Smooth muscle cell (in vitro differentiated cells): ENCODE measurements at regions not wholly inside any gene's neighbourhood (a gene's known extent, or its start where the extent isn't known, plus 50 kb on each side); places are given as distances from the start of the nearest gene placed in this dataset.

Source experiments
- DNase-seq: peaks from one replicate; lab custom pipeline; 2025; ENCODE audit not compliant: unreplicated experiment; lab: John Stamatoyannopoulos, UW
- H2AFZ ChIP-seq: fragments of 200-600 bp; sonication (generic); 2 replicates; pipeline ENCODE4 v1.6.0; 2016; ENCODE audit warnings: antibody characterized with exemption, low read depth, mild to moderate bottlenecking
- H3F3A ChIP-seq: fragments of 200-600 bp; sonication (generic); 2 replicates; pipeline ENCODE4 v1.6.0; 2017; ENCODE audit warnings: antibody characterized with exemption, low read depth
- H3K27ac ChIP-seq: fragments of 200-600 bp; sonication (generic); 2 replicates; pipeline ENCODE4 v1.5.1; 2016; ENCODE audit warnings: low read depth, mild to moderate bottlenecking
- H3K27me3 ChIP-seq: fragments of 200-600 bp; sonication (generic); 2 replicates; pipeline ENCODE4 v1.6.1; 2016; ENCODE audit warnings: low read depth, mild to moderate bottlenecking
- H3K36me3 ChIP-seq: fragments of 200-600 bp; sonication (generic); 2 replicates; pipeline ENCODE4 v1.5.1; 2016; ENCODE audit warnings: low read depth
- H3K4me1 ChIP-seq: fragments of 200-600 bp; sonication (generic); 2 replicates; pipeline ENCODE4 v1.5.1; 2016; ENCODE audit warnings: low read depth
- H3K4me2 ChIP-seq: fragments of 200-600 bp; sonication (generic); 2 replicates; pipeline ENCODE4 v1.6.0; 2016; ENCODE audit warnings: mild to moderate bottlenecking
- H3K4me3 ChIP-seq: fragments of 200-600 bp; sonication (generic); 2 replicates; pipeline ENCODE4 v1.5.1; 2016; ENCODE audit warnings: mild to moderate bottlenecking
- H3K79me2 ChIP-seq: fragments of 200-600 bp; sonication (generic); 2 replicates; pipeline ENCODE4 v1.6.0; 2016; ENCODE audit warnings: low read depth, mild to moderate bottlenecking
- H3K9ac ChIP-seq: fragments of 200-600 bp; sonication (generic); 2 replicates; pipeline ENCODE4 v1.6.0; 2016; ENCODE audit warnings: low read depth
- H3K9me3 ChIP-seq: fragments of 200-600 bp; sonication (generic); replicated peaks from 2 replicates; pipeline ENCODE4 v1.5.1; 2016; ENCODE audit warnings: low read depth
- H4K20me1 ChIP-seq: fragments of 200-600 bp; sonication (generic); 2 replicates; pipeline ENCODE4 v1.6.0; 2016; ENCODE audit warnings: low read depth
- CTCF ChIP-seq: fragments of 200-600 bp; sonication (generic); IDR thresholded peaks from 2 replicates; pipeline ENCODE4 v1.5.1; 2017; ENCODE audit warnings: borderline replicate concordance, mild to moderate bottlenecking, antibody characterized with exemption; ENCODE audit not compliant: insufficient read depth, poor library complexity, severe bottlenecking
- WGBS: methylation state at CpG from one replicate; pipeline ENCODE4 v1.1.7; 2016; ENCODE audit warnings: low lambda C conversion rate; 5-methylcytosine and 5-hydroxymethylcytosine counted together

- H3K4me1 ChIP-seq: no peaks in the 10 kb centered on the region
- H3K9ac ChIP-seq: no peak overlapping the region
- H4K20me1 ChIP-seq: no peaks in the 10 kb centered on the region
- H3K9me3 ChIP-seq: no peaks in the 10 kb centered on the region
- no peak overlapping the region for H2AFZ ChIP-seq
- H3K4me3 ChIP-seq: no peak overlapping the region
- no peaks in the 10 kb centered on the region for H3K79me2 ChIP-seq
- DNase-seq: no peak
- H3K36me3 ChIP-seq: no peaks in the 10 kb centered on the region
- TF ChIP-seq CTCF: no peak
- H3K27ac ChIP-seq: no peak overlapping the region
- WGBS: 96% methylated on average over 2 of the region's 2 CpGs
- no peaks in the 10 kb centered on the region for H3F3A ChIP-seq
- H3K4me2 ChIP-seq: no peak overlapping the region
- peaks cover 18% of the 10 kb centered on the region for H3K27me3 ChIP-seq
Observed at GRCh38 chr7:68576366-68576765, 1021.9 kb upstream of the AUTS2 start.

- no peak for DNase-seq
- Histone ChIP-seq H3K36me3 (no peaks in the 10 kb centered on the region), H3K27me3 (peaks cover 8% of the 10 kb centered on the region), H3K4me1 (no peaks in the 10 kb centered on the region), H3F3A (no peaks in the 10 kb centered on the region), H3K27ac (no peak overlapping the region), H3K9ac (no peak overlapping the region), H3K4me2 (no peak overlapping the region), H3K79me2 (no peaks in the 10 kb centered on the region), H2AFZ (no peak overlapping the region), H3K4me3 (no peak overlapping the region), H4K20me1 (no peaks in the 10 kb centered on the region), H3K9me3 (no peaks in the 10 kb centered on the region)
- 82% methylated on average over 1 of the region's 1 CpG for WGBS
- TF ChIP-seq CTCF: no peak
Observed at GRCh38 chr7:68581417-68581816, 1016.9 kb upstream of the AUTS2 start.

GRCh38 chr7:68587599-68587998, 1010.7 kb upstream of the AUTS2 start:
- no peak overlapping the region for H3K4me2 ChIP-seq
- no peak overlapping the region for H3K27ac ChIP-seq
- H3K9me3 ChIP-seq: no peaks in the 10 kb centered on the region
- no peak overlapping the region for H3K9ac ChIP-seq
- no peaks in the 10 kb centered on the region for H3F3A ChIP-seq
- no peaks in the 10 kb centered on the region for H3K36me3 ChIP-seq
- H2AFZ ChIP-seq: no peak overlapping the region
- whole genome bisulfite sequencing: 42% methylated on average over 4 of the region's 4 CpGs
- H3K4me1 ChIP-seq: no peaks in the 10 kb centered on the region
- no peak for DNase-seq
- H3K27me3 ChIP-seq: peaks cover 19% of the 10 kb centered on the region
- TF ChIP-seq CTCF: no peak
- no peak overlapping the region for H3K4me3 ChIP-seq
- H3K79me2 ChIP-seq: no peaks in the 10 kb centered on the region
- no peaks in the 10 kb centered on the region for H4K20me1 ChIP-seq

- H3K9me3 ChIP-seq: no peaks in the 10 kb centered on the region
- no peak overlapping the region for H3K4me3 ChIP-seq
- no peaks in the 10 kb centered on the region for H3K4me1 ChIP-seq
- H3K9ac ChIP-seq: no peak overlapping the region
- no peak for TF ChIP-seq CTCF
- no peaks in the 10 kb centered on the region for H3K79me2 ChIP-seq
- 88% methylated on average over 4 of the region's 4 CpGs for WGBS
- DNase-seq: no peak
- H3K36me3 ChIP-seq: no peaks in the 10 kb centered on the region
- H3F3A ChIP-seq: no peaks in the 10 kb centered on the region
- no peak overlapping the region for H2AFZ ChIP-seq
- no peaks in the 10 kb centered on the region for H4K20me1 ChIP-seq
- no peak overlapping the region for H3K27ac ChIP-seq
- no peak overlapping the region for H3K4me2 ChIP-seq
- H3K27me3 ChIP-seq: peaks cover 14% of the 10 kb centered on the region
Observed at GRCh38 chr7:68601826-68602225, 996.4 kb upstream of the AUTS2 start.
